Heart left ventricle (tissue), 13 donors: ENCODE measurements at regions not wholly inside any gene's neighbourhood (a gene's known extent, or its start where the extent isn't known, plus 50 kb on each side); places are given as distances from the start of the nearest gene placed in this dataset.
"Not testable (repeated sequence)": the region's sequence is repeated elsewhere in the genome, so short reads cannot be mapped to it uniquely, and the experiment has no call there.

Experiments
- POLR2A ChIP-seq, 2 donors: fragments of 450-650 bp; IDR thresholded peaks; one replicate each; pipeline ENCODE4 v1.6.1; 2017; ENCODE audit warnings: antibody characterized with exemption in 2 of 2, mild to moderate bottlenecking in 2 of 2, moderate library complexity in 2 of 2
- TF ChIP-seq, protein P1 (sequence below), 12 donors: fragments of 200-600 bp; sonication (generic) in 4 of 12; IDR thresholded peaks; one replicate each; pipeline versions ENCODE4 v1.5.0 to v1.8.0; 2018 to 2022; ENCODE audit warnings: antibody characterized with exemption in 12 of 12, mild to moderate bottlenecking in 5 of 12
- donor health status: ischemic (EF 13 %, LVEDD 7.1; RV severe dilation, severe dysfunction).
- donor health status: DM: no; HTN: yes; CAD: no.
- donor health status: DM: no; HTN: no; CAD: no.
- donor health status: ischemic (EF 25% LVEDD 6.9; RV normal size, moderate dysfunction).
- donor health status: ischemic (EF 25% LVEDD 5.7; RV mildly dilated, moderate dysfunction).
- donor health status: ischemic (EF 35%, LVEDD 5.7; RV mildly dilated, moderate dysfunction).
- donor health status: nonischemic (EF 11% LVEDD 7.7; RV severe dilation, severe dysfunction).
- donor health status: DM: yes; HTN: yes; CAD: no.
- donor health status: PGD.
- donor health status: ischemic (EF 29% LVEDD 5.4; RV normal size, mild dysfunction).
- donor health status: nonischemic (EF 23%, LVEDD 6.1; RV moderate dilation, normal function).

DNA sequence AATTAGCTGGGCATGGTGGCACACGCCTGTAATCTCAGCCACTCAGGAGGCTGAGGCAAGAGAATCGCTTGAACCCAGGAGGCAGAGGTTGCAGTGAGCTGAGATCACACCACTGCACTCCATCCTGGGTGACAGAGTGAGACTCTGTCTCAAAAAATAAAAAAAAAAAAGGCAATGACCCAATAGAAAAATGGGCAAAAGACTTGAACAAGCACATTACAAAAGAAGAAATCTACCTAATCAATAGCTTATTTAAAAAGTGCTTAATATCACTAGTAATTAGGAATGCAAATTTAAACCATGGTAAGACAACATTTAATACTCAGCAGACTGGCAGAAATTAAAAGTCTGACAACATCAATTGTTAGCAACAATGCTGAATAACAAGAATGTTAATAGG lies 163.6 kb upstream of the C11orf58 start:
- not testable (repeated sequence) for TF ChIP-seq POLR2A (IDR thresholded peaks at IDR 0.05)
- TF ChIP-seq, protein P1, sequence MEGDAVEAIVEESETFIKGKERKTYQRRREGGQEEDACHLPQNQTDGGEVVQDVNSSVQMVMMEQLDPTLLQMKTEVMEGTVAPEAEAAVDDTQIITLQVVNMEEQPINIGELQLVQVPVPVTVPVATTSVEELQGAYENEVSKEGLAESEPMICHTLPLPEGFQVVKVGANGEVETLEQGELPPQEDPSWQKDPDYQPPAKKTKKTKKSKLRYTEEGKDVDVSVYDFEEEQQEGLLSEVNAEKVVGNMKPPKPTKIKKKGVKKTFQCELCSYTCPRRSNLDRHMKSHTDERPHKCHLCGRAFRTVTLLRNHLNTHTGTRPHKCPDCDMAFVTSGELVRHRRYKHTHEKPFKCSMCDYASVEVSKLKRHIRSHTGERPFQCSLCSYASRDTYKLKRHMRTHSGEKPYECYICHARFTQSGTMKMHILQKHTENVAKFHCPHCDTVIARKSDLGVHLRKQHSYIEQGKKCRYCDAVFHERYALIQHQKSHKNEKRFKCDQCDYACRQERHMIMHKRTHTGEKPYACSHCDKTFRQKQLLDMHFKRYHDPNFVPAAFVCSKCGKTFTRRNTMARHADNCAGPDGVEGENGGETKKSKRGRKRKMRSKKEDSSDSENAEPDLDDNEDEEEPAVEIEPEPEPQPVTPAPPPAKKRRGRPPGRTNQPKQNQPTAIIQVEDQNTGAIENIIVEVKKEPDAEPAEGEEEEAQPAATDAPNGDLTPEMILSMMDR (IDR thresholded peaks at IDR 0.05), result not testable (repeated sequence)
